Epithelial cell of proximal tubule (primary cell): ENCODE measurements at regions not wholly inside any gene's neighbourhood (a gene's known extent, or its start where the extent isn't known, plus 50 kb on each side); places are given as distances from the start of the nearest gene placed in this dataset.
"Not testable (repeated sequence)": the region's sequence is repeated elsewhere in the genome, so short reads cannot be mapped to it uniquely, and the experiment has no call there.

Experiments used
- DNase-seq: peaks from one replicate; pipeline ENCODE4 v3.0.0-alpha.2; 2011; ENCODE audit warnings: low read depth
- H3K4me3 ChIP-seq: 2 replicates; pipeline ENCODE4 v1.5.1; 2011; ENCODE audit warnings: low read depth, mild to moderate bottlenecking, low read length
- TF ChIP-seq, protein P1 (sequence below): conservative IDR thresholded peaks from 2 replicates; pipeline ENCODE4 v1.5.1; 2012; ENCODE audit warnings: low read depth, mild to moderate bottlenecking, low read length

DNA sequence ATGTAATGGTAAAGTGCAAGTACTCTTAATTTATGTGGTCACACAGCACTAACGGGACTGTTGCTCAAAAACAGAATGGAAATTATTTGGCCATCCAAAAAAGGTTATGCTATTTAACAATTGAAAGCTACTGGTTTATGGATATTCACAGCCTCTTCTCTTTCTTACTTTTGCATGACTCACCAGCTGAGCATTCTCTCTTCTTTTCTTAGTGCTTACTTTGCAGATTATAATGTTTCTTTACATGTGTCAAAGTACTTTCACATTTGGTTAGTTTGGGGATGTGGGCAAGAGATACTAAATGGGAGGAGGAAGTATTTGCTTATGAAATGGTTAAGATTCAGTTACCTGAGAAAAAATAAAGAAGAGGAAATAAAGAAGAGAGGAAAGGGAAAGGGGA is 610.5 kb downstream of the HTR1B start:
- no peak overlapping the region for H3K4me3 ChIP-seq
- no peak for DNase-seq
- TF ChIP-seq, protein P1, sequence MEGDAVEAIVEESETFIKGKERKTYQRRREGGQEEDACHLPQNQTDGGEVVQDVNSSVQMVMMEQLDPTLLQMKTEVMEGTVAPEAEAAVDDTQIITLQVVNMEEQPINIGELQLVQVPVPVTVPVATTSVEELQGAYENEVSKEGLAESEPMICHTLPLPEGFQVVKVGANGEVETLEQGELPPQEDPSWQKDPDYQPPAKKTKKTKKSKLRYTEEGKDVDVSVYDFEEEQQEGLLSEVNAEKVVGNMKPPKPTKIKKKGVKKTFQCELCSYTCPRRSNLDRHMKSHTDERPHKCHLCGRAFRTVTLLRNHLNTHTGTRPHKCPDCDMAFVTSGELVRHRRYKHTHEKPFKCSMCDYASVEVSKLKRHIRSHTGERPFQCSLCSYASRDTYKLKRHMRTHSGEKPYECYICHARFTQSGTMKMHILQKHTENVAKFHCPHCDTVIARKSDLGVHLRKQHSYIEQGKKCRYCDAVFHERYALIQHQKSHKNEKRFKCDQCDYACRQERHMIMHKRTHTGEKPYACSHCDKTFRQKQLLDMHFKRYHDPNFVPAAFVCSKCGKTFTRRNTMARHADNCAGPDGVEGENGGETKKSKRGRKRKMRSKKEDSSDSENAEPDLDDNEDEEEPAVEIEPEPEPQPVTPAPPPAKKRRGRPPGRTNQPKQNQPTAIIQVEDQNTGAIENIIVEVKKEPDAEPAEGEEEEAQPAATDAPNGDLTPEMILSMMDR: no peak

DNA sequence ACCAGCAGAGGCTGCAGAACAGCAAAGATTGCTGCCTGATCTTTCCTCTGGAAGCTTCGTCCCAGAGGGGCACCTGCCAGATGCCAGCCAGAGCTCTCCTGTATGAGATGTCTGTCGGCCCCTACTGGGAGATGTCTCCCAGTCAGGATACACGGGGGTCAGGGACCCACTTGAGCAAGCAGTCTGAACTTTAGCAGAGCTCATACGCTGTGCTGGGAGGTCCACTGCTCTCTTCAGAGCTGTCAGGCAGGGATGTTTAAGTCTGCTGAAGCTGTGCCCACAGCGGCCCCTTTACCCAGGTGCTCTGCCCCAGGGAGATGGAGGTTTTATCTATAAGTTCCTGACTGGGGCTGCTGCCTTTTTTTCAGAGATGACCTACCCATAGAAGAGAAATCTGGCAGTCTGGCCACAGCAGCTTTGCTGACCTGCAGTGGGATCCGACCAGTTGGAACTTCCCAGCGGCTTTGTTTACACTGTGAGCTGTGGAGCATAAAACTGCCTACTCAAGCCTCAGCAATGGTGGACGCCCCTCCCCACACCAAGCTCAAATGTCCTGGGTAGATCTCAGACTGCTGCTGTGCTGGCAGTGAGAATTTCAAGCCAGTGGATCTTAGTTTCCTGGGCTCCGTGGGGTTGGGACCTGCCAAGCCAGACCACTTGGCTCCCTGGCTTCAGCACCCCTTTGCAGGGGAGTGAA is 613.9 kb downstream of the HTR1B start:
- DNase-seq: peak; percentile 18

DNA sequence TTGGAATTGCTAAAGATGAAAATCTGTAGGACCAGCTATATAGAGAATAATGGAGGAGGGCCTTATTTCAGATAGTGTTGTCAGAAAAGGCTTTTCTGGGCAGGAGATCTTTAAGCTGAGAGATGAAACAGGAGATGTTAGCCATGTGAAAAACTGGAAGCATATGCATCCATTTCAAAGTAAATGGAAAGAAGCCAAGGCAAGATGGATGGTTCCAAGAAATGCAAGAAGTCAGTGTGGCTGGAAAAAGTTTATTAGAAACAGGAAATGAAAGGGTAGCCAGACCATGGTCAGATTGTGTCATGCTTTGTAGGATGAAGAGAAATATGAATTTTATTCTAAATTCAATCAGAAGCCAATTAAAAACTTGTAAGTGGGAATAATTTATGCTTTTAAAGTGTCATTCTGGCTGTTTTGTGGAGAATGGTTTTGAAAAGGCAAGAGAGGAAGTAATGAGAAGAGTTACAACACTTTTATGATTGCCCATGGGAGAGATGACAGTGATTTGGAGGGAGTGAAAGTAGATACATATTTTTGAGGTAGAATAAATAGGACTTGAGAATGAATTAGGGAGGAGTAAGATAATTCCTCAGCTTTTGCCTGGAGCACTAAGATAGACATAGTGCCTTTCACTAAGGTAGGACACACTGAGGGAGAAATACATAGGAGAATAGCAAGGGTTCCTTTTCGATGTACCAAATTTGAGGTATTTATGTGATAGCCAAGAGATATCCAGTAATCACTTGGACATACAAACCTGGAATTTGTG is 620.1 kb downstream of the HTR1B start:
- TF ChIP-seq, protein P1: no peak
- DNase-seq: no peak
- H3K4me3 ChIP-seq: no peak overlapping the region

More for the DNA sequence above, 613.9 kb downstream of the HTR1B start:
- H3K4me3 ChIP-seq: not testable (repeated sequence)

DNA sequence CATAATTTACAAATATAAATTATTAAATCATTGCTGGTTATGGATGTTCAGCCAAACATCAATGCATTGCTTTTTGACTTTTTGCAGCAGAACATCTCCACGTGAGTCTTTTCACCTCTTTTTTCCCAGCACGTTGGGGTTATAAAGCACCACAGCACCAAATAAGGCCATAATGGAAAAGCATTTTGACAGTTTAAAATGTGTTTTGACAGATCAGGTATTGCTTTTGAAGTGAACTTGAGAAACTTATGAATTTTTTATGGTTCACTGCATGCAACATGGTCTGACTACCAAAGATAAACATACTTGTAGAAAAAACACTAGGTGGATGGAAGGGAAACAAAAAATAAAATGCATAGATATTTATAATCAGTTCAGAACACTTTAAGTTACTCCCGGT is 622.4 kb downstream of the HTR1B start:
- TF ChIP-seq, protein P1: no peak

DNA sequence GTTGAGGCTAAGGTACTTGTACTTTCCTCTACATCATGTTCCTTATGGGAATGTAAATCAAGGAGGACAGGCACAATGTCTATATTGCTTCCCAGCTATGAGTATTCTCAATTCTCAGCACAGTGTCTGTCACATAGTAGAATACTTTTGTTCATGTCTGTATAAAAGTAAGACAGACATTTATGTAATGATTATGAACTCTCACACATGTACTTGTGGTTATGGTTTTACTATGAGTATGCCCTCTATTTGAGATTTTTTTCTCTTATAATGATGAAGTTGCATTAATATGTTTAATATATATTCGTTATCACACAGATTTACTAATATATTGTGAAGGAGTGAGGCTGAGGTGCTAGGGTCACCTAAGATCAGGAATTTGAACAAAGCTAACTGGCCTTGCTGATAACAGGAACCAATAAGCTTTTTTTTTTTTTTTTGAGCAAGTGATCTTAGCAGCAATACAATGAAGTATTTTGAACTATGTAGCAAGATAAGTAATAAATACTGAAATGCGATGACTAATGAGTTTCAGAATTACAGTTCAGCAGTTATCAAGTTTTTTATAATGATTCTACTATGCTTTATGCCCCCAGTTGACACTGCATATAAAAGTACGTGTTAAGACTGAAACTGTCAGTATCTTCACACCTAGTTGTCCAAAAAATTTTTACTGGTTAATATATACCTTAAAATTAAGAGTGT is 623.1 kb downstream of the HTR1B start:
- no peak for DNase-seq
- TF ChIP-seq, protein P1: no peak
- H3K4me3 ChIP-seq: no peak overlapping the region

More for the DNA sequence above, 622.4 kb downstream of the HTR1B start:
- no peak for DNase-seq
- H3K4me3 ChIP-seq: no peak overlapping the region

DNA sequence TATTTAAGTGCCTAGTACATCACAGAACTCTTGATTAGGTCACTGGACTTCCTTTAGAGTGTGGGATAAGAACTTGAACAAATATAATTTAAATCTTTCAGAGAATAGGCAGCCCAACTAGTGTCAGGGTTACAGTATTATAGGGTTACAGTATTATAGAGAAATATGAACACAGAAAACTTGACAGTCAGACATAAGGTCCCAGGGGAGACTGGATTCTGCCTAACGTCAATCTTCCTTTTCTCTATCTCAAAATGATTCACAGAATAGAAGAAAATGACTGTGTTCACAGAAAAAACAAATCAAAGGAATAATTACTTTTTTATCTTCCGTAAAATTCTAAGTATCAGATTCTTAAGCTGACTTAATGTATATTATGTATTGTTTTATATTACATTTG is 623.8 kb downstream of the HTR1B start:
- TF ChIP-seq, protein P1: no peak
- no peak overlapping the region for H3K4me3 ChIP-seq
- DNase-seq: no peak

- H3K4me3 ChIP-seq: no peak overlapping the region
- TF ChIP-seq, protein P1: no peak
- DNase-seq: no peak
These were observed 625.7 kb downstream of the HTR1B start for GRCh38 chr6:76837564-76837963.
